HG03060 (cell line): ENCODE measurements at regions not wholly inside any gene's neighbourhood (a gene's known extent, or its start where the extent isn't known, plus 50 kb on each side); places are given as distances from the start of the nearest gene placed in this dataset.

Source experiments
- ATAC-seq: cut with Tn5 transposase; IDR thresholded peaks from one replicate; pipeline ENCODE4 v1.9.1; 2021; ENCODE audit warnings: low read depth, moderate number of reproducible peaks; ENCODE audit not compliant: unreplicated experiment

DNA sequence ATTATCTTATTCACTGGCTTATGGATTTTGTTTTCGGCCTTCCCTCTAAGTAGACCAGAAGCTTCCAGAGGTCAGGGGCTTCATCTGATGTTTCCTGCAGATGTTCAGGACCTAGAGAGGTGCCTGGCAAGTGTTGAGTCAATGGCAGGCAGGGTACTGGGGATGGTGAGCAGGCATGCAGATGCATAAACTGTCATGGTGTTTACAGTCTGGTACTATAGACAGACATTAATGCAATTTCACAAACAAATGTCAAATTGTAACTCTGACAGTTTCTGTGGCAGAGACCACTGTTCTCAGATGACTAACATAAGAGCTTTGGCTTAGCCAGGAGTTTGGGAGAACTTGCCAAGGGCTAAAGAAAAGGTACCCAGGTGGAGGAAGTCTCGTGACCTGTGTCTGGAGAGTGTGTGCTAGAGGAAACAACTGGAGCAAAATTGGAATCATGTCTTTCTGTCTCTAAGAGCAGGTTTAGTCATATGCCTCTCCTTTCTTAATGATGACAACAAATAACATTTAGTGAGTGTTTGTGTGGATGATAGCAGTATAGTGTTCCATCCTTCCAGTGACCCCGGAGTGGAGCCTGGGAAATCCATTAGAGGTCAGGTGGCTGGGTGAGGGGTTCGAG lies 53.7 kb upstream of the TRAK1 start:
- ATAC-seq = no peak

GRCh38 chr3:42036483-42036823 lies 54.7 kb upstream of the TRAK1 start:
- no peak for ATAC-seq

DNA sequence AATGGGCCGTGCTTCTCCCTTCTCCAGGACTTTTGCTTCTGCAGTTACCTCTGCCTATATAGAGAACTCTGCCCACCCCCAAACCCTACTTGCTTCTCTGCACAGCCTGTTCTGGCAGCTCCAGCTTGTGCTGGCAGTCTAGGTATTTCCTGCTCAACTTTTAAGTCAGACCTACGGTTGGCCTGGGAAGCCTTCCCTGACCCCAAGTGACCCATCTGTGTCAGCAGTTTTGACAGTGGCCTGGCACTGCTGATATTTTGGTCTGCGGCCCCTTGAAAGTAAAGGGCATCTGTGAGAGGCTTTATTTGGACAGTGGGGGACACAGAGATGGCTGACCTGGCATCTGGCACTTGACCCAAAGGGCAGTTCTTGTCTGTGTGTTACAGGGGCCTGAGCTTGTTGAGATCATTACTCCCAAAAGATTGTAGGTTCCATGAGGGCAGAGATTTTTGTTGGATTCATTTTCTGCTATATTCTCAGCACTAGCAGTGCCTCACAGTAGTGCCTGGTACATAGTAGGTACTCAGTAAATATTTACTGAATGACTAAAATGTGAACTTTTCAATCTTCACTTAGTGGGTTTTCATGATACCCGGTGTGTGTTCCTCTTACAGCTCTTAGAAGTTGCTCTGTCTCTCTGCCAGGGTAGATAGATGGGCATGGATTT lies 55.2 kb upstream of the TRAK1 start:
- ATAC-seq = no peak

DNA sequence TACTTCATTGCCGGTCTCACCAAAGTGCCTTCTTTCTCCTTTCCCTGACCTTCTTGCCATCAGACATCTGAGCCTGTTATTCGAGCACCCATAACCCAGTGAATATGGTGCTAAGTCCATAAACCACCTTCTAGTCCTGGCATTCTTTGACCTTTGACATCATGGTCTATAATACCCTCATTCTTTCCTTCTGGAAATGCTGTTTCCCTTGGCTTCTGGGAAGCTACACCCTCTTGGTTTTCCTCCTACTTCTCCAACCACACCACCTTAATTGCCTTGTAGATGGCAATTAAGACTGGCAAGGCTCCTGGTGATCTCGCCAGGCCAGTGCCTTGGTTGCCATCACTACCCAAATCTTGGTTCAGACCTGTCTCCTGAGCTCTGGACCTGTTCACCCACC lies 56.1 kb upstream of the TRAK1 start:
- ATAC-seq = no peak

GRCh38 chr3:42033741-42034140 lies 57.4 kb upstream of the TRAK1 start:
- no peak for ATAC-seq

DNA sequence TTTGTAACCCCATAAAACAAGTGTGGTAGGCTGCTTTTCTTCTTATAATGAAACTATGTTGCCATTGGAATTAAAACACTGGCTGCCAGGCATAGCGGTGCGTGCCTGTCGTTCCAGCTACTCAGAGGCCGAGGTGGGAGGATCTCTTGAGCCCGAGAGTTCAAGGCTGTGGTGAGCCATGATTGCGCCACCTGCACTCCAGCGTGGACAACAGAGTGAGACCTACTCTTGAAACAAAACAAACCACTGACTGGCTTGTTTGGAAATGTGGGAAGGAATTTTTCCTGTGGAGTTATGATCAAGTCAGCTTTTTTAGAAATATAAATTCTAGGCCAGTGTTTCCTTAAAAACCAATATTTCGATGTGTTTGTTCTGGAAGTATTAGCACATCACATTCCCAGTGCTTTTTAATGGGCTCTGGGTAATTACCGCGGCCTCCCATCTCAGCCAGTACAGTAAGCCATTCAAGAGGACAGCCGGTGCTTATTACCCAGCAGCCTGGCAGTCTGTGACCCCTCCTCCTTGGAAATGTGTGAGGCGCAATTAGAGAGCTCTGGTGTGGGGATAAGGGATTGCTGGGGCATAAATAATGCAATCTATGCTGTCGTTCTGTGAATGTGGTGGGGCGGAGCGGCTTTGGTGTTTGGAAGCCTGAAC lies 58.3 kb upstream of the TRAK1 start:
- ATAC-seq = no peak

GRCh38 chr3:42031808-42032480 lies 59.2 kb upstream of the TRAK1 start:
- no peak for ATAC-seq

DNA sequence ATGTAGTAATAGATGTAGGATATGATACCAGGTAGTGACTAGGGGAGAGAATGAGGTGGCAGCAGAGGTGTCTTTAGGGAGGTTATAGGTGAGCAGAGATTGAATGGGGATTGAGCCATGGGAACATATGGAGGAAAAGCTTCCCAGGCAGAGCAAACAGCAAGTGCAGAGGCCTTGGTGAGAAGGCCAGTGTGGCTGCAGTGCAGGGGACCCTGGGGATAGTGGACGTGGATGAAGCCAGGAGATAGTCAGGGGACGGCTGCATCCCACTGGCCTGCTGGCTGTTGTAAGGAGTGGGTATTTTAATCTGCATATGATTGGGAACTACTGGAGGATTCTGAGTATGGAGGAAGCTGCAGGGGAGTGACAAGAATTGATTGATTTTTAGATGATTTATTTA lies 62.7 kb upstream of the TRAK1 start:
- no peak for ATAC-seq

DNA sequence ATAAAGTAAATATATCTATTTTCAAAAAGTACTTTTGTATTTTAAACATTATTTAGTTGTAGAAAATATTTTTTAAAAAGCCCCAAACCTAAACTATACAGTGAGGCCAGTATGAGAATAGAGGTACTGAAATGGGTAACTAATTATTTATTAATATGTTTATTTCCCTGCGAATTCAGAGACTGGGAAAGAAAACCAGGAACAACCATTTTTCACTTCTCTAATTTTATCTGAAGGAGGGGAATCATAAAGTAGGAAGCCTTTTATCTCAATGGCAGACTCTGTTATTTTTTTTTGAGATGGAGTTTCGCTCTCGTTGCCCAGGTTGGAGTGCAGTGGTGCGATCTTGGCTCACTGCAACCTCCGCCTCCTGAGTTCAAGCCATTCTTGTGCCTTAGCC lies 63.6 kb upstream of the TRAK1 start:
- ATAC-seq = no peak

- ATAC-seq = no peak
These were observed 63.7 kb upstream of the ULK4 start for GRCh38 chr3:42025370-42026138.

DNA sequence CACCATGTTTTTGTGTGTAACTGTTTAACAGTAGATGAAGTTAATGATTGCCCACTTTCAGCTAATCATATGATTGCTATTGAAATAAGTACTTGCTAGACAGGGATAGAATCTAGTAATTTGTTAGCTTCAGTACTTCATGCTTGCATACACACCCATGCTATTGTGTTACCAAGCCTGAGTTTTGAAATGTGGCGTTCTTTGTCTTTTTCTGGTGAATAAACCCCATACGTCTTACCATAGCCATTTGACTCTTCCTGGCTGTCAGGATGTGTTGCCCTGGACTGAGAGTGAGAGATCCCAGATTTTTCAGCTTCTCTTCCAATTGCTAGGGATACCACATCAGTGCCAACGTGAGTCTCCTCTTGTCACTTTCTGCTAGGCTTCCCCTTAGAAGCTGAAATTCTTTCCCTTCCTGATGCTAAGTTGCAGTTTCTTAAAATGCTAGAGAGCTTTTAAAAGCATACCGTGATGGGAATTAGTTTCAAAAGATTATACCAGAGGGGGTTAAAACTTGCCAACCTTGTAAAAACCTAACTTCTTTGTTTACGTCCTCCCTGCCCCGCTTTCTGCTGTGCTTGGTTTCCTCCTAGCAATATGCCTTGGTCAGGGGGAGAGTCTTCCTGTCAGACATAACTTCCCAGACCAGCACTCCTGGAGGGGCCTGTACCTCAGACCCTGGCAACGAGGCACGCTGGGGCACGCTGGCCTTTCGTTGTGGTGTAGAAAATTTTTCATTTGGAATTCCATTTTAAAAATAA lies 62.9 kb upstream of the ULK4 start:
- ATAC-seq = no peak

- no peak for ATAC-seq
These were observed 61.5 kb upstream of the ULK4 start for GRCh38 chr3:42023380-42023779.

DNA sequence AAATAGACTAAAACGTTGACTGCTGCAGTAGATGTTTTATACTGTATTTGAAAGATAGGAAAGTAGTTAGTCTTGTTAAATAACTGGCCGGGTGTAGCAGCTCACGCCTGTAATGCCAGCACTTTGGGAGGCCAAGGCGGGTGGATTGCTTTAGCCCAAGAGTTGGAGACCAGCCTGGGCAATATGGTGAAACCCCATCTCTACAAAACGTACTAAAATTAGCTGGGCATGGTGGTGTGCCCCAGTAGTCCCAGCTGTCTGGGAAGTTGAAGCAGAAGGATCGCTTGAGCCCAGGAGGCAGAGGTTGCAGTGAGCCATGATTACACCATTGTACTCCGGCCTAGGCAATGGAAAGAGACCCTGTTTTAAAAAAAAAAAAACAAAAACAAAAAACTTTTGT lies 60.5 kb upstream of the ULK4 start:
- no peak for ATAC-seq

DNA sequence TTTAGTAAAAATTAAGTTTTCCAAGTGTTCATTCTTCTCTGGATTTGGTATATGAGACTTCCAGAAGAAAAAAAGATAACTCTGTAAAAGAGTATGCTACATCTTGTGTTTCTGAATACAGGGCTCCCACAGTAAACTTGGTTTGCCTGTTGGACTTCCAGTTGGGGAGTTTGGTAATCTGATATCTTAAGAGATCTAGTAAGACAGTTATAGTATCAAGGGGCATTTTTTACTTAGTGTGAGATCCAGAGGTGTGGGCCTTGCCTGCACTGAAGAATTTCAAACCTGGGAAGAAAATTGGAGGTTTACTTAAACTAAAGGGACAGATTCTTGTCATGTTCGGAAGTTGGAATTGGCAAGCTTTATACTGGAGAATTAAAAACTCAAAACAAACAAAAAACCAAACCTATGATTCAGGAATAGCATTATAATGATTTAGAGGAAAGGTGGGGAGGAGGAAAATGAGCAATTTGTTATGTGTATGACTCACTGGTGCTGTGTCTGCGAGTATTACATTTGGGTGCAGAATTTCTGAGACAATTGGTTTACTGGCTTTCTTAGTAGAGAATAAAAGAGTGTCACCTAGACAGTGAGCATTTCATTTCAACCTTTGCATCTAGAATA lies 58.9 kb upstream of the ULK4 start:
- no peak for ATAC-seq

- ATAC-seq = no peak
These were observed 58.0 kb upstream of the ULK4 start for GRCh38 chr3:42019953-42020260.

GRCh38 chr3:42019144-42019952 lies 57.4 kb upstream of the ULK4 start:
- ATAC-seq = no peak

DNA sequence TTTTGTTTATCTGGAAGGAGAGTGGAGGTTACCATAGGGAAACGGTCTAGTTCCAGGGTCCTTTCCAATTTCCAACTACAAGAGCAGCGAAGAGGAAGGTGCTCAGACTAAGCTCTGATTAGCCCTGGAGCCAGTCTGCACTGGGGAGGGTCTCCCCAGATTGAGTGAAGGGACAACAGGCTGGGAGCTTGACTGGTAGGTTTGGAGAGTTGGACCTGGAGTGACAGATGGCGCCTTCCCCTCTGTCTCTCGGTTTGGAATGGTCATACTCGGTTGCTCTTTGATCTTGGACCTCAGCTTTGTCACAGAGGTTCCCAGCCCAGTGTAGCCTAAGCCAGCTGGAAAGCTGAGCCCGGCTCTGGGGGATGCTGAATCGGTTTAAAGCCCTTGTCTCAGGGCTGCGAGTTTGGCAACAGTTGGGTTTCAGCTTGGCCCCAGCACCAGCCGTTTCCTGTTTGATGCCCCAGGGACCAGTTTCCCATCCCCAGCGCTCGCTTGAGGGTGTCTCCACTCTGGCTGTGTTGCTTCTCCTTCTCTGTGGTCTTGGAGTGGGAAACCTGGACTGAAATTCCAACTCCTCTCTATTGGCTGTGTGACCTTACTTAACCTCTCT lies 53.1 kb upstream of the ULK4 start:
- ATAC-seq = no peak

GRCh38 chr3:42014458-42014920 lies 52.6 kb upstream of the ULK4 start:
- no peak for ATAC-seq
